ENCODE measurements at regions not wholly inside any gene's neighbourhood (a gene's known extent, or its start where the extent isn't known, plus 50 kb on each side); places are given as distances from the start of the nearest gene placed in this dataset.
A peak's percentile ranks its signal among the peaks of the same experiment; 100 is the strongest.

DNA sequence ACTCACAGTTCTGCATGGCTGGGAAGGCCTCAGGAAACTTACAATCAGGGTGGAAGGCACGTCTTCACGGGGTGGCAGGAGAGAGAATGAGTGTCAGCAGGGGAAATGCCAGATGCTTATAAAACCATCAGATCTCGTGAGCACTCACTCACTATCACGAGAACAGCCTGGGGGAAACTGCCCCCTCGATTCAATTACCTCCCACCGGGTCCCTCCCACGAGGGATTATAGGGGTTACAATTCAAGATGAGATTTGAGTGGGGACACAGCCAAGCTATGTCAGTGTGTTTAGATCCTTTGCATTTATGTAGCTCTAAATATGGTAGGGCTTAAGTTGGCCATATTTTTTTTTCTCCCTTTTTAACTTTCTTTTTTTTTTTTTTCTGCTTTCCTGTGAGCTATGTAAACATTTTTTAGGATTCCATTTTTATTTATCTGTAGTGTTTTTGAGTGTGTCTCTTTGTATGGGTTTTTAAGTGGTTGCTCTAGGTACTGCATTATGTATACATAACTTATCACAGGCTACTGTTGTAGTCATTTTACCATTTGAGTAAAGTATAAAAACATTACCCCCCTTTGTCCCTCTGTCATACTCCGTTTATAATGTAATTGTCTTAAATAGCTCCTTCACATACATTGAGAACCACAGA lies 79.0 kb downstream of the ADRA2C start:
- H3K36me3 ChIP-seq = no peaks in the 10 kb centered on the region
- DNase-seq (ENCODE audit: low spot score) (no peak), ATAC-seq (ENCODE audit: insufficient number of reproducible peaks, low FRiP score, low read depth) (no peak)
- peaks cover 2% of the 10 kb centered on the region for H3K9me3 ChIP-seq
- H3K27me3 ChIP-seq (replicated peaks; ENCODE audit: insufficient read depth) = no peaks in the 10 kb centered on the region
- TF ChIP-seq, protein P1, sequence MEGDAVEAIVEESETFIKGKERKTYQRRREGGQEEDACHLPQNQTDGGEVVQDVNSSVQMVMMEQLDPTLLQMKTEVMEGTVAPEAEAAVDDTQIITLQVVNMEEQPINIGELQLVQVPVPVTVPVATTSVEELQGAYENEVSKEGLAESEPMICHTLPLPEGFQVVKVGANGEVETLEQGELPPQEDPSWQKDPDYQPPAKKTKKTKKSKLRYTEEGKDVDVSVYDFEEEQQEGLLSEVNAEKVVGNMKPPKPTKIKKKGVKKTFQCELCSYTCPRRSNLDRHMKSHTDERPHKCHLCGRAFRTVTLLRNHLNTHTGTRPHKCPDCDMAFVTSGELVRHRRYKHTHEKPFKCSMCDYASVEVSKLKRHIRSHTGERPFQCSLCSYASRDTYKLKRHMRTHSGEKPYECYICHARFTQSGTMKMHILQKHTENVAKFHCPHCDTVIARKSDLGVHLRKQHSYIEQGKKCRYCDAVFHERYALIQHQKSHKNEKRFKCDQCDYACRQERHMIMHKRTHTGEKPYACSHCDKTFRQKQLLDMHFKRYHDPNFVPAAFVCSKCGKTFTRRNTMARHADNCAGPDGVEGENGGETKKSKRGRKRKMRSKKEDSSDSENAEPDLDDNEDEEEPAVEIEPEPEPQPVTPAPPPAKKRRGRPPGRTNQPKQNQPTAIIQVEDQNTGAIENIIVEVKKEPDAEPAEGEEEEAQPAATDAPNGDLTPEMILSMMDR (IDR thresholded peaks at IDR 0.05) = peak; percentile 20
- H3K4me3 ChIP-seq = no peak overlapping the region
- no peaks in the 10 kb centered on the region for H3K4me1 ChIP-seq (ENCODE audit: control insufficient read depth in 1 of 2, low read depth in 2 of 2)
- H3K27ac ChIP-seq = no peak overlapping the region

DNA sequence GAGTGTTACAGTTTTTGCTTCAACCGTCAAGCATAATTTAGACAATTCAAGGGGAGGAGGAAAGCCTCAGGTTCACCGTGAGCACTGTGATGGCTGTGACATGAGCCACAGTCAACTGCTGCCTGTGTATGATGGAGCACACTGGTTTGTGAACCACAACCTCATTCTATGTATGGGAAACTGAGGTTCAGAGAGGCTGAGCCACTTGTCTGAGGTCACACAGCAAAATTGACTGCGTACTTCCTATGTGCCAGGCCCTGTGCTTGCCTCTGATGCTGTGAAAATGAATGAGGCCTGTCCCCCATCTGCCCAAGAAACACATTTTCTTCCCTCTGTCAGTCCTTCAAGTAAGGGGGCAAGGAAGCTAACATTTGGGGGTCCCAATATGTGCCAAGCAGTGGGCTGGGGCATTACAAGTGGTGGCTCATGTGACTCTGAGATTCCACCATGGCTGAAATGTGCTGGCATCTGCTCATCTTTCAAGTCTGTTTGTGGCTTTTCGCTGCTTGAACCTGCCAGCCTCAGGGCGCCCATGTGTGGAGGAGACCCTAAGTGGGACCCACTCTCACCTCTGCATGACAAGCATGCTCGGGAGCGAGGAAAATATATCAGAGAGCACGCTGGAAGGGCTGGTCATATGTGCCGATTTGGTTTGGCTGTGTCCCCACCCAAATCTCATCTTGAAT lies 79.7 kb downstream of the ADRA2C start:
- TF ChIP-seq, protein P1 (IDR thresholded peaks at IDR 0.05) = no peak
- Histone ChIP-seq H3K4me3 (no peak overlapping the region), H3K36me3 (no peaks in the 10 kb centered on the region), H3K9me3 (peaks cover 5% of the 10 kb centered on the region), H3K27me3 (replicated peaks; ENCODE audit: insufficient read depth) (no peaks in the 10 kb centered on the region), H3K27ac (no peak overlapping the region), H3K4me1 (ENCODE audit: control insufficient read depth in 1 of 2, low read depth in 2 of 2) (no peaks in the 10 kb centered on the region)
- DNase-seq (ENCODE audit: low spot score) = no peak
- ATAC-seq (ENCODE audit: insufficient number of reproducible peaks, low FRiP score, low read depth) = no peak

DNA sequence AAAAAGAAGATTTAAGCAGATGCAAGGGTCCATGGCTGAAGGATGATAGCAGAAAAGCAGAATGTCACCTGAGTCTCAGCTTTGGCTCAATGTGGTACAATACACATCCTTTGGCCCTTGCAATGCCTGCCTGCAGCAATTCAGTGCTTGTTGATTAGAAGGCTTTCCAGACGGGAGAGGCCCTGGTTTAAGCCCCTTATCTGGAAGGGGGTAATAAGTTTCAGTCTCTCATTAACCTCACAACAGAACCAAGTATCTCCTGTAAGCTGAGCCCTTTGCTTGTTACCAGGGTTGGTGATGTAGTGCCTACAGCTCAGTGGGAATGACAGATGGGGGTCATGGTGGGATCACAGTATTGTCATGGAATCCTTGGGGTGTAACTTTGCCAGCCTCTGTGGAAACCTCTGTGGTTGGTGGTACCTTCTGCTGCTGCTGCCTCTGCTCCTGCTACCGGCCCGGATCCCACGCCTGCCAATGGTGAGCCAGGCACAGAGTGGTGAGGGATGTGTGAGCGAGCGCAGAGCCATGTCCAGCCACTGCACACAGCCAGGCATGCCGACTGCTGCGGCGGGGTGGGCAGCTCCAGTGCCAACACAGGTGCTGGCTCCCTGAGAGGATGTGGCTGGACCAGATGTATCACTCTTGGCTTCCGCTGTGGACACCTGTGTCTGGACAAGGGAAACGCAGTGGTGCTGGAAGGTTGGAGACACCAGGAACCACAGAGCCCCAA lies 81.2 kb downstream of the ADRA2C start:
- DNase-seq (ENCODE audit: low spot score) = no peak
- Histone ChIP-seq H3K27ac (no peak overlapping the region), H3K4me1 (ENCODE audit: control insufficient read depth in 1 of 2, low read depth in 2 of 2) (no peaks in the 10 kb centered on the region), H3K36me3 (no peaks in the 10 kb centered on the region), H3K9me3 (peaks cover 5% of the 10 kb centered on the region), H3K4me3 (no peak overlapping the region), H3K27me3 (replicated peaks; ENCODE audit: insufficient read depth) (no peaks in the 10 kb centered on the region)
- TF ChIP-seq, protein P1 (IDR thresholded peaks at IDR 0.05) = no peak
- no peak for ATAC-seq (ENCODE audit: insufficient number of reproducible peaks, low FRiP score, low read depth)

DNA sequence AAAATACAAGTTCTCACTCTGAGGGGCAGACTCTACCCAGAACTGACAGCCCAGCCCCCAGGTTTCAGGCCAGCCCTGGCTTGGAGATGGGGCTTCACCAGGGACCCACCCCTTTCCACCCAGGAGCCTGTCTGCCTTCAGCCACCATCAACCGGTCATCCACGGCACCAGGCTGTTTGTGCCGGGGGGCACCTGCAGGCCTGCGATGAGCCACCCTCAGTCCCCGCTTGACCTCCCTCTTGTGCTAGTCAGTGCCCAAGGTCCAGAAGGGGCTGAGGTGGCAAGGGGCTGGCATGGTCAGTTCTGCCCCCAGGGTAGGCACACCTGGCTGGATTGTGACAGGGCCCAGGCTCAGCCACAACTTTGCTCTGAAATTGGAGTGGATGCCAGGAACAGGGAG lies 82.1 kb downstream of the ADRA2C start:
- H3K4me1 ChIP-seq (ENCODE audit: control insufficient read depth in 1 of 2, low read depth in 2 of 2) = no peaks in the 10 kb centered on the region
- no peaks in the 10 kb centered on the region for H3K36me3 ChIP-seq
- no peaks in the 10 kb centered on the region for H3K27me3 ChIP-seq (replicated peaks; ENCODE audit: insufficient read depth)
- no peak for ATAC-seq (ENCODE audit: insufficient number of reproducible peaks, low FRiP score, low read depth)
- H3K27ac ChIP-seq = no peak overlapping the region
- H3K9me3 ChIP-seq = peaks cover 5% of the 10 kb centered on the region
- DNase-seq (ENCODE audit: low spot score) = no peak
- H3K4me3 ChIP-seq = no peak overlapping the region
- TF ChIP-seq, protein P1 (IDR thresholded peaks at IDR 0.05) = no peak

DNA sequence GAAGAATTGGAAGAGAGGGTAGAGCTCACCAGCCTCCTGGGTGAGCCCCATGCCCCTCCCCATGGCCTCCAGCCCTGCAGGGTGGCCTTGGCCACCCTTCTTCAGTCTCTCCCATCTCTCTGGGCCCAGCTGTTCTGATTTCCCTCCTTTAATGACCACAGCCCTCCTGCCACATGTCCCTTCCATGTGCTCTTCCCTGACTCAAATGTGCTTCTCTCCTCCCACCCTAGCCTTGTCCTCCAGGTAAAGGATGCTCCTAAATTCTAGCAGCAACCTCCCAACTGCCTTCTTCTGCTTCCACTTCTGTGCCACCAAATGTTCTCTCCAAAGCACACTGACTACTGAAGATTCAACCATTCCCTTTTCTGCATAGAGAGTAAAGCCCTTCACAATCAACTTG lies 83.0 kb downstream of the ADRA2C start:
- Histone ChIP-seq H3K4me1 (ENCODE audit: control insufficient read depth in 1 of 2, low read depth in 2 of 2) (no peaks in the 10 kb centered on the region), H3K9me3 (peaks cover 5% of the 10 kb centered on the region), H3K27me3 (replicated peaks; ENCODE audit: insufficient read depth) (no peaks in the 10 kb centered on the region), H3K4me3 (no peak overlapping the region), H3K27ac (no peak overlapping the region), H3K36me3 (no peaks in the 10 kb centered on the region)
- DNase-seq (ENCODE audit: low spot score) = no peak
- ATAC-seq (ENCODE audit: insufficient number of reproducible peaks, low FRiP score, low read depth) = no peak
- TF ChIP-seq, protein P1 (IDR thresholded peaks at IDR 0.05) = no peak
